ENCODE measurements at regions not wholly inside any gene's neighbourhood (a gene's known extent, or its start where the extent isn't known, plus 50 kb on each side); places are given as distances from the start of the nearest gene placed in this dataset.

DNA sequence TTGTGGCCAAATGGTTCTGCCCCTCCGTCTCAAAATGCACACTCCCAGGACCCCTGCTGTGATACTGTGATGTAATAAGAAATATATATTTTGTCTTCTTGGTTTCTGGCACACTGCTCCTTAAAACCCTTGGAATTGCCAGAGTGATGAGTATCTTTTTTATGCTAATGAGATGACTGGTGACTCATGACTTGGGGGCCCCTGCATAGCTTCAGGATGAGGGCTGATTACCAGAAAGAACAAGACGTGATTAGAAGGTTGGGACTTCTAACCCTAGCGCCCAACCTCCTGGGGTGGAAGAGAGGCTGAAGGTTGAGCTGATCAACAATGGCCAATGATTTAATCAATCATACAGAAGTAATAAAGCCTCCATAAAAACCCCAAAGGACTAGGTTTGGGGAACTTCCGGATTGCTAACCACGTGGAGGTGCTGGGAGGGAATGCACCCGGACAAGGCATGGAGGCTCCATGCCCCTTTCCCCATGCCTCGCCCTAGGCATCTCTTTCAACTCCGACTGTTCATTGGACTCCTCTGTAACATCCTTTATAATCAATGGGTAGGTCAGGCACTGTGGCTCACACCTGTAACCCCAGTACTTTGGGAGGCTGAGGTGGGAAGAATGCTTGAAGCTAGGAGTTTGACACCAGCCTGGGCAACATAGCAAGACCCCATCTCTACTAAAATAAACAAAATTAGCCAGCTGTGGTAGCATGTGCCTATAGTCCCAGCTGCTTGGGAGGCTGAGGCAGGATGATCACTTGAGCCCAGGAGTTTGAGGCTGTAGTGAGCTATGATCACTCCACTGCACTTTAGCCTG, 89.1 kb downstream of the HS1BP3 start:
- ATAC-seq (ENCODE audit: low FRiP score in 2 of 2) = no peak
- DNase-seq = no peak
- 86 to 93% methylated on average over 8 of the region's 8 CpGs for WGBS, 2 donors
- no peaks in the 10 kb centered on the region for H3K27me3 ChIP-seq
- no peaks in the 10 kb centered on the region for H3K36me3 ChIP-seq
- TF ChIP-seq POLR2A (IDR thresholded peaks at IDR 0.05) = no peak
- TF ChIP-seq, protein P1, sequence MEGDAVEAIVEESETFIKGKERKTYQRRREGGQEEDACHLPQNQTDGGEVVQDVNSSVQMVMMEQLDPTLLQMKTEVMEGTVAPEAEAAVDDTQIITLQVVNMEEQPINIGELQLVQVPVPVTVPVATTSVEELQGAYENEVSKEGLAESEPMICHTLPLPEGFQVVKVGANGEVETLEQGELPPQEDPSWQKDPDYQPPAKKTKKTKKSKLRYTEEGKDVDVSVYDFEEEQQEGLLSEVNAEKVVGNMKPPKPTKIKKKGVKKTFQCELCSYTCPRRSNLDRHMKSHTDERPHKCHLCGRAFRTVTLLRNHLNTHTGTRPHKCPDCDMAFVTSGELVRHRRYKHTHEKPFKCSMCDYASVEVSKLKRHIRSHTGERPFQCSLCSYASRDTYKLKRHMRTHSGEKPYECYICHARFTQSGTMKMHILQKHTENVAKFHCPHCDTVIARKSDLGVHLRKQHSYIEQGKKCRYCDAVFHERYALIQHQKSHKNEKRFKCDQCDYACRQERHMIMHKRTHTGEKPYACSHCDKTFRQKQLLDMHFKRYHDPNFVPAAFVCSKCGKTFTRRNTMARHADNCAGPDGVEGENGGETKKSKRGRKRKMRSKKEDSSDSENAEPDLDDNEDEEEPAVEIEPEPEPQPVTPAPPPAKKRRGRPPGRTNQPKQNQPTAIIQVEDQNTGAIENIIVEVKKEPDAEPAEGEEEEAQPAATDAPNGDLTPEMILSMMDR (IDR thresholded peaks at IDR 0.05) = no peak
- TF ChIP-seq EP300 (IDR thresholded peaks at IDR 0.05) = no peak
- TF ChIP-seq POLR2AphosphoS5 (IDR thresholded peaks at IDR 0.05) = no peak
- H3K9me3 ChIP-seq = no peaks in the 10 kb centered on the region
- H3K4me1 ChIP-seq = no peaks in the 10 kb centered on the region
- no peak overlapping the region for H3K27ac ChIP-seq
- H3K4me3 ChIP-seq = no peak overlapping the region

DNA sequence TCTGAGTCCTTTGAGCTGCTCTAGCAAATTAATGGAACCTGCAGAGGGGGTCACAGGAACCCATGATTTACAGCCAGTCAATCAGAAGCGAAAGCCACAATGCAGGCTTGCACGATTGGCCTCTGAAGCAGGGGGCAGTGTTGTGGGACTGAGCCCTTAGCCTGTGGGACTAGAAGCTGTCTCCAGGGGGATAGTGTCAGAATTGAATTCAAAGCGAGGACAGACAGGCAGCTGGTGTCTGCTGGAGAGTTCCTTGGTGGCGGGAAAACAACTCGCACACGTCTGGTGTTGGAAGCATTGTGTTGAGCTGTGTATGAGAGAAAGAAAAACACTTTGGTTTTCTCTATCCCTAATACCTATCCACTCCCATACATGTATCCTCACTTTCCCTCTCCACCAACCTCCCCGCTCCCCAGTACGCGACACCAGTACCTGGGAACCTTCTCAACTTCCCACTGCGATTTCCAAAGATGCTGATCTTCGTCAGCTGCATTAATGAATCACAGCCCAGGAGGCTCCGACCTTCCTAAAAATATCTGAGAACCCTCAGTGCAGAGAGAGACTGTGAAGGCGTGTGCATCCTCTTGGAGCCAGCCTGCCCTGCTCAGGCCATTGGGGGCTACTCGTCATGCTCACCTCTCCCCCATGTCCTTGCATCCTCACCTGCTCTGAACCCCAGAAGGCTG, 88.2 kb downstream of the HS1BP3 start:
- no peak for DNase-seq

DNA sequence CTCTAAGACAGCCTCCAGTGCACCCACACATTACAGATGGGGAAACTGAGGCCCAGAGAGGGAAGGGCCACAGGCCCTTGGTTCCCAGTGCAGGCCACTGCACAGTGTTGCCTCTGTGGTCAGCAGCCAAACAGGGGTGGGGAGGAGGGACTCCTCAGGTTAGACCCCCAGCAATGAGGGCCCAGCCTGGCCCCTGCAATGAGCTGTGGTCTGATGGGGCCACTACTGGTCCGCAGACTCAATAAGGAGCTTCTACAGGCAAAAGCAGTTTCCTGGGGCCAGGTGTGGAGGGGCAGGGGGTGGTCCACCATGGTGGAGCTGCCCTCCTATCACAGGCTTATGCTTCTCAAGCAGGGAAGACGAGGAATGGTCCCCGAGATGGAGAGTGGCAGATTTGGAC, 87.6 kb downstream of the HS1BP3 start:
- no peak overlapping the region for H3K4me3 ChIP-seq
- DNase-seq = no peak
- no peaks in the 10 kb centered on the region for H3K9me3 ChIP-seq
- no peak overlapping the region for H3K27ac ChIP-seq
- peaks cover 0 to 4% (median 1%) of the 10 kb centered on the region in 4 donors for H3K4me1 ChIP-seq
- 92 to 95% methylated on average over 2 to 3 of the region's 3 CpGs for WGBS, 2 donors
- ATAC-seq (ENCODE audit: low FRiP score in 2 of 2) = no peak
- no peaks in the 10 kb centered on the region for H3K36me3 ChIP-seq
- TF ChIP-seq POLR2A (IDR thresholded peaks at IDR 0.05) (no peak), POLR2AphosphoS5 (IDR thresholded peaks at IDR 0.05) (no peak)
- H3K27me3 ChIP-seq = no peaks in the 10 kb centered on the region

More for the DNA sequence above, 88.2 kb downstream of the HS1BP3 start:
- Histone ChIP-seq H3K27ac (no peak overlapping the region), H3K4me1 (no peaks in the 10 kb centered on the region), H3K36me3 (no peaks in the 10 kb centered on the region), H3K9me3 (no peaks in the 10 kb centered on the region), H3K4me3 (no peak overlapping the region), H3K27me3 (no peaks in the 10 kb centered on the region)
- TF ChIP-seq EP300 (IDR thresholded peaks at IDR 0.05) (no peak), POLR2AphosphoS5 (IDR thresholded peaks at IDR 0.05) (no peak), POLR2A (IDR thresholded peaks at IDR 0.05) (no peak)
- TF ChIP-seq, protein P1 (IDR thresholded peaks at IDR 0.05) = no peak
- 84 to 87% methylated on average over 14 of the region's 14 CpGs for WGBS, 2 donors
- ATAC-seq (ENCODE audit: low FRiP score in 2 of 2) = no peak

DNA sequence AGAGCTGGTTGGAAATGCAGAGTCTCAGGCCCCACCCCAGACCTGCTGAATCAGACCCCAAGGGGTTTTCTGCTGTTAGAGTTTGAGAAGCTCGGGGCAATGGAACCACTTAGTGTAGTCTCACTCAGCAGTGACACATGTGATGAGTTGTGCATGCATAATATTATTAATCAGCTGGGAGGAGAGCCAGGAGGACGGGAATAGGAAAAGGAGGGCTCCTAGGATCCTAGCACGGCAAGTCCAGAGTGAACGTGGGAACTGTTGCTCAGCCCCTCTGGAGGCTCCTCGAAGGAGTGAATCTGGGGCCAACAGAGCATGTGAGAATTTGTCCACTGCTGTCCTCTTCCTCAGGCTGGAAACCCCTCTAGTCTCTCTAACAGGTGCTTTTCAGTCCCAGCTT, 87.1 kb downstream of the HS1BP3 start:
- DNase-seq (no peak), ATAC-seq (ENCODE audit: low FRiP score in 2 of 2) (no peak)
- no peaks in the 10 kb centered on the region for H3K36me3 ChIP-seq
- H3K9me3 ChIP-seq = no peaks in the 10 kb centered on the region
- H3K27me3 ChIP-seq = no peaks in the 10 kb centered on the region
- no peak overlapping the region for H3K4me3 ChIP-seq
- WGBS, 2 donors = 79 to 97% methylated on average over 5 of the region's 5 CpGs
- no peak for TF ChIP-seq POLR2AphosphoS5 (IDR thresholded peaks at IDR 0.05)
- no peak for TF ChIP-seq EP300 (IDR thresholded peaks at IDR 0.05)
- TF ChIP-seq POLR2A (IDR thresholded peaks at IDR 0.05) = no peak
- TF ChIP-seq, protein P1 (IDR thresholded peaks at IDR 0.05) = no peak
- H3K4me1 ChIP-seq = peaks cover 0 to 10% (median 5%) of the 10 kb centered on the region in 4 donors
- H3K27ac ChIP-seq = no peak overlapping the region

DNA sequence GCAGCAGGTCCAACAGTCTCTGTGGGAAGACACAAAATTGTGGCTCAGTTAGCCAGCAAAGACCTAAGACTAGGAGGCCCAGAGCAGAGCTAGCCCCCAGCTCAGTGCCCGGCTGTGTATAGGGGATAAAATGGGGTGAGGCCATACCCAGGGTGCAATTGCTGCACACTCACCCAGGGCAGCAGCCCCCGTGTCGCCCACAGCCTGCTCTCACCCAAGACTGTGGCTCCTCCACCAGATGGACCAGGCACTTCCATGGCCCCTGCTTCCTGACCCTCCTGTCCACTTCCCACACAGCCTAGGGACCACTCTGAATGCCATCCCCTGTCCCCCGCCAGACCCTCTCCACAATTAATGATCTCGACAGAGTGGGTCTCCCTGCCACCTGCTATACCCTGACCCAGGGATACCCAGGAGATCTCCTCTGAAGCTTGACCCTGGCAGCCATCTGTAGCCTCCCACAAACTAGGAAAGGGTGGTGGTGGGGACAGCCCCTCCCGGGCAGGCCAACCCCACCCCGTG, 85.7 kb downstream of the HS1BP3 start:
- Histone ChIP-seq H3K27me3 (no peaks in the 10 kb centered on the region), H3K27ac (no peak overlapping the region), H3K9me3 (no peaks in the 10 kb centered on the region), H3K36me3 (no peaks in the 10 kb centered on the region), H3K4me3 (no peak overlapping the region), H3K4me1 (peaks cover 10 to 21% (median 15%) of the 10 kb centered on the region in 4 donors)
- ATAC-seq (ENCODE audit: low FRiP score in 2 of 2) = no peak
- 78 to 100% methylated on average over 2 to 7 of the region's 7 CpGs for WGBS, 2 donors
- no peak for TF ChIP-seq EP300 (IDR thresholded peaks at IDR 0.05)
- DNase-seq = no peak

All from upper lobe of left lung (tissue), 6 donors.